HG03575 (cell line): ENCODE measurements at regions not wholly inside any gene's neighbourhood (a gene's known extent, or its start where the extent isn't known, plus 50 kb on each side); places are given as distances from the start of the nearest gene placed in this dataset.

Experiments used
- ATAC-seq: cut with Tn5 transposase; IDR thresholded peaks from one replicate; pipeline ENCODE4 v1.9.1; 2021; ENCODE audit not compliant: unreplicated experiment, insufficient number of reproducible peaks, low FRiP score; ENCODE audit errors: extremely low read depth

DNA sequence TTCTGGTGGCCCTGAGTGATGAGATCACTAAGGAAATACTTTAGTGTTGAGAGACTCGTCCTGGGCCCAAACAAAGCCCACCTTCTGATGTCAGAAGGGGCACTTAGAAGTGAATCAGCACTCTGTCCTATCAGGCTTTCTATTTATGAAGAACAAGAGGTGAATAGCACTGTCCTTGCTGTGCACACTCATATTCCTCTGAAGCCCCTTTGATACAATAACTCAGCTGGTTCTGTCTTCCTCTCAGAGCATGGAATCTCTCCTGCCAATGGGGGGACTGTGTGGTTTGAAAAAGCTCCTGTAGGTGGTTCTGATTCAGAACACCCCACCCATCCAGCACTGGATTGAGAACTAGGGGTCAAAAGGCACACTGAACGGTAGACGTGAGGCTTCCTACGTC, 348.1 kb downstream of the ETS1 start:
- no peak for ATAC-seq

DNA sequence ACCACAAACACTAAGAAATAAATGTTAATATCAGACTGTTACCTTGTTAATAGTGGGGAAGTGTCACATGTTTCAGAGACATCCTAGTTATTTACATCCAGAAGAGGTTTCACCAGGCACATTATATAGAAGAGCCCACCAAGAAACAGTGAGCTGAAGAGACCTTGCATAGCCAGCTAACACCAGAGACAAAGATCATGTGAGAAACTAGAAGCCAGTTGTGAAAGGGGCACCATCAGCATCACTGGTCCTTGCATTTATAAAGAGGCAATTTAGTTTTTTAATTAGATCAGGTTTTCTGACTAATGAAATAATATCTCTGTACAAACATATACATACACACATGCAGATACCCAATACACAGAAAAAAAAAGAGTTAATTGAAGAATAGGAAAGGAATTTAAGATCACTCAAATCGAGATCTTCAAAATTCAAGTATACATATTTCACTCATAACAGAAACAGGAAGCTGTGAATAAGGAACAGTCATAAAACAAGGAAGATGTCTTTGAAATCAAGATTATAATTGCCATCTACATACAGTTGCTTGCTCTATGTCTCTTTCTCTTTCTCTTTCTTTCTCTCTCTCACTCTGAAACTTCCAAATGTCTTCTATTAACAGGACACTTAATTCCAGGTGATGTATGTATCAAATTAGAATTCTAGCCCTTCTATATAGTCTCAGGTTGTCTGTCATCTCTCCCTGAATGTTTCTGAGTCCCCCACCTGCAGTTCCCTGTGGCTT, 348.7 kb downstream of the ETS1 start:
- no peak for ATAC-seq

DNA sequence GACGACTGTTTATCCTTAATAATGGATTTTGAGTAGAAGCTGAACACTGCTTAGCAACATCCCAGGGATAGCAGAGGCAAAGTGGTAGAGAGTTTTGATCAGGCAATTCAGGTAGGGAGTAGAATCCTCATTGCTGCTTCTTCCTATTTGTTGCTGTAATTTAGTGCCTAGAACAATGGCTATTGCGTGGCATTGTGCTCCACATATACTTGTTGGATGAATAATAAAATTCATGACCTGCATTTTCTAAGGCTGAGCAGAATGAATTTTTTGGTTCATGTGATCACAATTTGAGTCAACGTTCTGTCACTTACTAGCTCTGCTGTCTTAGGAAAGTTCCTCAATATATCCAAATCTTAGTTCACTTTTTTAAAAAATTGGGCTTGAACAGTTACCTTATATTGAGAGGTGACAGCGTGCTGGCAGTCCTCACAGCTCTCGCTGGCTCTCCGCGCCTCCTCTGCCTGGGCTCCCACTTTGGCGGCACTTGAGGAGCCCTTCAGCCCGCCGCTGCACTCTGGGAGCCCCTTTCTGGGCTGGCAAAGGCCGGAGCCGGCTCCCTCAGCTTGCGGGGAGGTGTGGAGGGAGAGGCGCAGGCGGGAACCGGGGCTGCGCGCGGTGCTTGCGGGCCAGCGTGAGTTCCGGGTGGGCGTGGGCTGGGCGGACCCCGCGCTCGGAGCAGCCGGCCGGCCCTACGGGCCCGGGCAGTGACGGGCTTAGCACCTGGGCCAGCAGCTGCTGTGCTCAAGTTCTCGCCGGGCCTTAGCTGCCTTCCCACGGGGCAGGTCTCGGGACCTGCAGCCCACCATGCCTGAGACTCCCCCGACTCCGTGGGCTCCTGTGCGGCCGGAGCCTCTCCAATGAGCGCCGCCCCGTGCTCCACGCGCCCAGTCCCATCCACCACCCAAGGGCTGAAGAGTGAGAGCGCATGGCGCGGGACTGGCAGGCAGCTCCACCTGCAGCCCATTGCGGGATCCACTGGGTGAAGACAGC, 350.6 kb downstream of the ETS1 start:
- ATAC-seq, result no peak

DNA sequence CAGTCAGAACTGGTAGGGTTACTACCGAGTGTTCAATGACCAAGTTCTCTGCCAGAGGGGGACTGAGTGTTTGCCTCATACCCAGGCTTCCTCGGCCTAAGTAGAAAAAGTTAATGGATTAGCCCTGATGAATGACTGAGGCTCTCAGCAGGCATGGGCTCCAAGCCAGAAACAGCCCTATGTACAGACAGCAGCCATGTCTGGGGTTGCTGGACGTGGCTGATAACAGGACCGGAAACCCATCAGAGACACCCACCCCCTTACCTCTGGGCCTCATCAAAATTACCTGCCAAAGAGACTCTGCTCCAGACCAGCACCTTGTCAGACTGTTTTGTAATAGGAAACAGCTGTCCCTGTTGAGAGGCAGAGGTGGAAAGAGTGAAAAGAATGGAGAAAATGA, 351.4 kb downstream of the ETS1 start:
- ATAC-seq, result no peak

DNA sequence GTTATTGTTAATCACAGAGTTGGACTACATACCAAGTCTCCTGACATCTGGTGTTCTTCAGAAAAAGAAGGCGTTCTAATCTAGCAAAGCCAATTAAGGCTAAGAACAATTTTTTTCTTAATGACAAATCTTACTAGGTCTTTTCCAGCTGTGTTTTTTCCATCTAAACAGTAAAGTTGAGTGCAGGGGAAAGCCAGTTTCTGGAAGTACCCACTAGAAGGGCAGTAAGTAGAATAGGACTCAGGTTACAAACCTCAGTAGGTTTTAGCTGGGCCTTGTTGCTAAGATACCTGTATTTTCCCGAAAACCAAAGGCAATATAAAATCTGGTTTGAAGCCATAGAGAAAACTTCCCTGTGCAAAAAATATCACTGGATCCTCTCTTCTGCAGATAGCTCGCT, 351.9 kb downstream of the ETS1 start:
- no peak for ATAC-seq

DNA sequence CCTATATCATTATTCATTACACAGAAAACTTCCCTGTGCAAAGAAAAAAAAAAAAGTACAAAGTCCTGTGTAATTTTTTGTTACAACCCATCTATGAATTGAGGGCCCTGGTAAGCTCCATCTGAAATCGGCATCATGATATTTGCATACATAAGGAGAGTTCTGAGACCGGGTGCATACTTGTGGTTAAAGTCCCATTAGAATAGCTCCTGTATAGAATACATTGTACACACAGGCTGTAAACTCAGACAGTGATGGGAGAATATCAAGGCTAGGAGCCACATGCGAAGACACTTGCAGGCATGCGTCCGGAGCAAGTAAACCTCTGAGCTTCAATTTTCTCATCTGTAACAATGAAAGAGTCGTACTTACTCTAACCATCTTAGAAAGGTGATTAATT, 353.2 kb downstream of the ETS1 start:
- ATAC-seq, result no peak

DNA sequence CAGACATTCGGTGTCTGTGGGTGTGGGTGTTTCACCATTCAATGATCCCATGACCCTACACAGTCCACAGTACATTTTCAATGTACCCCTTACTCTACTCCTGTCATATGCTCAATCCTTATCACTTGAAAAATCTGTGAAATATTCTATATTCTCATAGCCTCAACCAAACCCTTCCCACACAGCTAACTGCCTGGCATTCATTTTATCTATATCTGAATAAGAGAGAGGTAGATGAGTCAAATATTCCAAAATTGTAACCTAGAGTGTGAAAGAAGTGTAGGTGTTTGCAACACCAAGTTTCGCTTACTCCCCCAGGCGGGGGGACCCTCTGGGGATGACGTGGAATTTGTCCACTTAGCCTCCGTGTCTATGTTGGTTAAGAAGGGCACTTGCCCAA, 354.8 kb downstream of the ETS1 start:
- no peak for ATAC-seq

DNA sequence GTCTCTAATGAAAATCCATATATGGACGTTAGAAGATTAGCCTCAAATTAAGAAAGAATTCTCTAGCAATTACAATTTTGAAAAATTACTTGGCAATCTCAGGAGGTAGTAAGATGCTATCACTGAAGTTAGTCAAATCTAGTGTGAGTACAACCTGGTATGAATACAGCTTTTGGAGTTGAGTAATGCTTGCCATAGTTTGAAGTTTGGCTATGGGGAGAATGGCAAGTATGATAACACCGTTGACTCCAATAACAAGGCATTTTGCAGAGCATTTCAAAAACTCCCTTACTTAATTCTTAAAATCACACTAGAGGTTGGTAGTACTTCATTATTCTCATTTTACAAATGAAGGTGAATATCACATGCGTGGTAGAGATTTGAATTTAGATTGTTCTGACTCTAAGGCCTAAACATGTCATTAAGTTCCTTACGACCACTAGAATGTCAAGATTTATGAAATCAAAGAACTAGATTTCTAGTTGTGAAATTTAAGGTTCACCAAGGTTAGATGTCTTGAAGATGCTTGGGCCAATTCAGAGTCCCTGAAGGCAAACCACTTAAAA, 355.4 kb downstream of the ETS1 start:
- ATAC-seq, result no peak

DNA sequence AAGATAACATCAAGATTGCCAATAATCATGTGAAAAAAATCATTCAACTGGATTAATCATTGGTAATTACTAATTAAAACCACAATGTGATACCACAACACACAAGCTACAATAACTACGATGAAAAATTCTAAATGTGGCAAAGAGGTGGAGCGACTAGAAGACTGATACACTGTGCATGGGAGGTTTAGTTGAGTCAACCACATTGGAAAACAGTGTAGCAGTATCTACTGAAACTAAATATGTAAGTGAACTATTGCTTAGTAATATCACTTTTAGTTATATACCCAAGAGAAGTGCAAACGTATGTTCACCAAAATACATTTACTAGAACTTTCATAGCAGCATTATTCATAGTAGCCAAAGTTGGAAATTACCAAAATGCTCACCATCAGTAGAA, 359.9 kb downstream of the ETS1 start:
- ATAC-seq, result no peak

DNA sequence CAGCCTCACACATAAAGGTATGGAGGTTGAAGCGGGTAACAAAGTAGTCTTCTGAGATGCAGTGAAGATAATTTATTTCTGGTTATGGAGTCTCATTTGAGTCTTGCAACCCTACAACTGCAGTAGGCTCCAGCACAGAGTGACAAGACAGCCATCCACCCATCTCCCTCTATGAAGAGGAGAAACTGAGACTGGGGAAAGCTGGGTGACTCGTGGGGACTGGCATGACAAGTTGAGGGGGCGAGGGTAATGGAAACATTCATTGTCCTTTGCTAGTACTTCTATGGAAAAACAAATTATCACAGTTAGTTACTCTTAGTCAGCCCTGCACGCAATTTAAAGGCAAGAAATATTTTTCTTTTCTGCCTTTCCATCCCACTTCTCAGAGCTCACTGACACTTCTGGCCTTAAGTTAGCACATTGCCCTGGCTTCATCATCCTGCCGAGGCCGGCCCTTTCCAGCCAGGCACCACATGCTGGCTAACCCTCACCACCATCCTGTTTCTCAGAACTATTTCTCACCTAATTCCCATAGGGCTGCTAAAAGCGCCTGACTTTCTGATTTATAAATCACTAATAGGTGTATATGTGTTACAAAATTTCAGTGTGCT, 361.1 kb downstream of the ETS1 start:
- ATAC-seq, result no peak

DNA sequence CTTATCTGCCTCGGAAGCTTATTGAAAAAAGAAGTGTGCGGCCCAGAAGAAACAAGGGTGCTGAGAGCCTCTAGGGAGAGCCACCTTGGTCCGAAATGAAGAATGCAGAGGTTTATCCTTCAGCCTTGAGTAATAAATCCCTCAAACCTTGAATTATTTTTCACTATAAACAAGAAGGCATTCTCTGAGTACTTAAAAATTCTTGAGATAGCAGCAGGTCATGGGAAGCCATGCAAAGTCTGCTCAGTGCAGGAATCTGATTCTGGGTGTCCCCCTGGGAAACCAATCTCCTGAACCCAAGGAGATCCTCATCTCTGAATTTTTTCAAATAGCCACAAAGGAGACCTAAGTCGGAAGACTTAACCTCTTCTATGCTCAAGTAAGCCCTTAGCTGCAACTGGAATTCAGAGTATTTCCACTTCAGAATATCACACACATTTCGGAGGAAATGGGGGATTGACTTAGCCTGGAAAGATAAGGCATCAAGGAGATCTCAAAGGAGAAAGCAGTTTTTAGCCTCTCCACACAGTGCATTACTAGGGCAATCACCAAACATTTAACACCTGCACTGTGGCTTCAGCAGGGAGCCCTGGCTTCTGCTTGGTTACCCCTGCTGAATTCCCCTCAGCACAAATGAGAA, 365.0 kb downstream of the ETS1 start:
- no peak for ATAC-seq

DNA sequence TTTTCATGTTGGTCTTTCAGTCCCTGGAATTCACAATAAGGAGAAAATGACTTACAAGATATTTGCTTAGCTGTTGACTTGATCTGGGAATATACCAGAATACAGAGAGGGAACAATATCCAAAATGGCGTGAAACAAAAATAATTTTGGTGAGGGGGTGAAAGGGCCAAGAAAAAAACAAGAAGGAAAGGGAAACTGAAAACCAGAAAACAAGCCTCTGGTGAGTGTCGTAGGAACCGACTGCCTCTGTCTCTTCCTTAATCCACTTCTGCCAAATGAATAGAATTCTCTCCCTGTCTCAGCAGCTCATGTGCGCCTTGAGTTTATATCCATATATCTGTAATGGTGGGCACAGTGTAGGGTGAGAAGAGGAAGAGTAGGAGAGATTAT, 367.6 kb downstream of the ETS1 start:
- ATAC-seq, result no peak

DNA sequence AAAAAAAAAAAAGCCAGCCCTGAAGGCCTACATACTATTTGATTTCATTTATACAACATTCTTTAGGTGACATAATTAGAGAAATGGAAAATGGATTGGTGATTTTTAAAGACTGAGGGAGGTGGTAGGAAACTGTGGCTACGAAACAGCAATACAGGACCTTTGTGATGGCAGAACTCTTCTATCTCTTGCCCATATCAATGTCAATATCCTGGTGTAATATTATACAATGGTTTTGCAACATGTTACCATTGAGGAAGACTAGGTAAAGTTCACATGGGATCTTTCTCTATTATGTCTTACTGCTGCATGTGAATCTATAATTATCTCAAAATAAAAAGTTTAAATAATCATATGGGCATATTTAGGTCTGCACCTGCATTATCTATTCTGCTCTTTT, 371.2 kb downstream of the ETS1 start:
- no peak for ATAC-seq

DNA sequence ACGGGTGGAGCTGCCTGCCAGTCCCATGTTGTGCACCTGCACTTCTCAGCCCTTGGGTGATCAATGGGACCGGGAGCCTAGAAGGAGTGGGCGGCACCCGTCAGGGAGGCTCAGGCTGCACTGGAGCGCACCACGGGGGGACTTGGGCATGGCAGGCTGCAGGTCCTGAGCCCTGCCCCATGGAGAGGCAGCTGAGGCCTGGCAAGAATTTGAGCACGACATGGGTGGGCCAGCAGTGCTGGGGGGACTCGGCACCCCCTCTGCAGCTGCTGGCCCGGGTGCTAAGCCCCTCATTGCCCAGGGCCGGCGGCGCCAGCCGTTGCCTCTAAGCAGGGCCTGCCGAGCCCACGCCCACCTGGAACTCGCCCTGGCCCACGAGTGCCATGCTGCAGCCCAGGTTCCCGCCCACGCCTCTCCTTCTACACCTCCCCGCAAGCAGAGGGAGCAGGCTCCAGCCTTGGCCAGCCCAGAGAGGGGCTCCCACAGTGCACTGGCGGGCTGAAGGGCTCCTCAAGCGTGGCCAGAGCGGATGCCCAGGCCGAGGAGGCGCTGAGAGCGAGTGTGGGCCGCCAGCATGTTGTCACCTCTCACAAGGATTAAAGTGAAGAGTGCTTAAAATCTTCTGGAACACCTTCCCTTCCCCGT, 372.0 kb downstream of the ETS1 start:
- ATAC-seq, result no peak

DNA sequence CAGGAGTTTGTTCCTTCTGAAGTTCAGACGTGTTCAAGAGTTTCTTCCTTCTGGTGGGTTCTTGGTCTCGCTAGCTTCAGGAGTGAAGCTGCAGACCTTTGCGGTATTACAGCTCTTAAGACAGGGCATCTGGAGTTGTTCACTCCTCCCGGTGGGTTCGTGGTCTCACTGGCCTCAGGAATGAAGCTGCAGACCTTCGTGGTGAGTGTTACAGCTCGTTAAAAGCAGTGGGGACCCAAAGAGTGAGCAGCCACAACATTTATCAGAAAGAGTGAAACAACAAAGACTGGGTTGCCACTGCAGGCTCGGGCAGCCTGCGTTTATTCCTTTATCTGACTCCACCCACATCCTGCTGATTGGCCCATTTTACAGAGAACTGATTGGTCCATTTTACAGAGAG, 373.1 kb downstream of the ETS1 start:
- no peak for ATAC-seq

DNA sequence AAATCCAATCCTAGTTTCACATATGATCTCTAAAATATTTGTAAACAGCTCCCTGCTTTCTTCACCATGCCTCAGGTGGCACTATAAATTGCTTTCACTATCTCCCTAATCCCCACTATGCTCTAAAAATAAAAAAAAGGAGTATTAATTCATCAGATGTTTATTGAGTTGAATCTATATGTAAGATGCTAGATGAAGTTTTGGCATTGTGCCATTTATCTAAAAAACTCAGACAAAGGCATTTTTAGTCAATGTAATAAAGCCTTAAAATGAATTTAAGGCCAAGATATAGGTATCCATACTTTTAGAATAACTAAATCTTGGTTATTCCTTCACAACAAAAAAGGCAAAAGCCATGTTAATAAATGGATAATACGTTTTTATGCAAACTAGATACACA, 373.9 kb downstream of the ETS1 start:
- no peak for ATAC-seq

DNA sequence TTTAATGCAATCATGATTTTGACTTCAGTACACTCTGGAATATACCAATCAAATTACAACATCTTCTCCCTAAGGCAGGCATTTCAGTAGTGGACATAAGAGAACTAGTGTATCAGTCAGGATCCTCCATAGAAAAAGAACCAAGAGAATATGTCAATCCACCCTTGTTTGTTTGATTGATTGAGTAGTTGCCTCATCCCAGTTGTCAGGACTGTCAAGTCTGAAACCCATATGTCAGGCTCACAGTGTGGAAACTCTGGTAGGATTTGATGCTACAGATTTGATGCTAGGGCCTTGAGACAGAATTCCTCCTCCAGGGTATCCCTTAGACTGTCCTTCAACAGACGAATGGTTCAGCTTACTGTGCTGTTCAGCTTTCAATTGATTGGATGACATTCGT, 375.0 kb downstream of the ETS1 start:
- no peak for ATAC-seq

DNA sequence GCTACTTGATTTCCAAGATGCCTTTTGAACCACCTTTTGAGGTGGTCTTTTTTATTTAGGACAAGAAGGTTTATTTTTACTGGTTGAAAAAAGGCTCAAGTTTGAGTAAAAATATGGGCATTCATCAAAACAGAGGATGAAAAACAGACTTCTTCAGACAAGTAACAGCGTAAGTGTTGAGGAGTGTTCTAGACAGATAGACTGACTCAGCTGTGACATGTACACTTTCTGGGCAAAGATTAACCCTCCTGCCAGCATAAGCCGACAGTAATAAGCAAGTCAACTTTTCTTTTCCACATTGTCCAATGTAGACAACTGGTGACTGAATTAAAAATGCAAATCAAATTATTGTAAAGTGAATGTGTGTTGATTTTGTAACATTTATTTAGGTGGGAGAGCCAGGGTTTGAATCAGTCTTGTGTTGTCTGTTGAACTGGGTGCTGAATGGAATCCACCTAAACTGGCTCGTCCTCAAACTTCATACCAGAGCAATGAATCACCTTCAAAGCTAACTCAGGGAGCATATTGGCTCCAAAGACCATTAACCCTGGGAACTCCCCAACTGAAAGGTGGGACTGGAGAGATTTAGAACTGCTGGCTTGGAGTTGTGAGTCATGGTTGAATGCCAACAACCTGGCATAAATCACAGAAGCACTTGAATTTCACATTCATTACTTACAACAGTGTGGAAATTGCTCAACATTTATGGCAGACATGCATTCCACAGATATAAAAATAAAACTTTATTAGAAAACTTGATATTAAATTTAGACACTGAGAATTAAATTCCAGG, 377.0 kb downstream of the ETS1 start:
- ATAC-seq, result no peak
